ENCODE measurements at regions not wholly inside any gene's neighbourhood (a gene's known extent, or its start where the extent isn't known, plus 50 kb on each side); places are given as distances from the start of the nearest gene placed in this dataset.

GRCh38 chr1:165052431-165052830 is 304.1 kb downstream of the LMX1A start:
- ChIA-PET CTCF (ENCODE audit: low intra/inter-chr PET ratio) (no interaction called here), POLR2A (interaction anchor here (1.1 kb wide), 1 partner anchor 11 kb away, joined by 4 read pairs; no protein-coding TSS in a partner anchor)
- WGBS (ENCODE audit: insufficient coverage, low coverage, missing lambda C conversion rate) = 0% methylated on average over 4 of the region's 4 CpGs
- Histone ChIP-seq H3K4me1 (replicated peaks in 1 of 2; ENCODE audit: control insufficient read depth in 2 of 2, insufficient read depth in 2 of 2, low read length in 2 of 2) (no peaks in the 10 kb centered on the region), H3K79me2 (ENCODE audit: control insufficient read depth, insufficient read depth, low read length) (no peaks in the 10 kb centered on the region), H3K9me3 (replicated peaks; ENCODE audit: control insufficient read depth, insufficient read depth, low read depth, low read length) (no peaks in the 10 kb centered on the region; the same call in 1 of the 2 replicates), H3K36me3 (ENCODE audit: control insufficient read depth, insufficient read depth, low read length) (no peaks in the 10 kb centered on the region), H3K9me1 (ENCODE audit: control insufficient read depth, insufficient read depth, low read length) (no peaks in the 10 kb centered on the region), H4K20me1 (replicated peaks; ENCODE audit: control insufficient read depth, insufficient read depth, low read length) (no peaks in the 10 kb centered on the region), H3K4me3 (no peak overlapping the region), H3K27me3 (ENCODE audit: control insufficient read depth in 2 of 2, insufficient read depth in 2 of 2, low read length in 2 of 2) (0 out of 5 replicates have a peak, but pooled peaks cover 0 to 3% of the 10 kb centered on the region in 2 experiments), H2AFZ (ENCODE audit: low read depth, low read length) (no peak overlapping the region), H3K9ac (ENCODE audit: insufficient read depth in 1 of 2, low read depth in 2 of 2, low read length in 2 of 2) (no peak overlapping the region), H3K4me2 (ENCODE audit: insufficient read depth, low read length) (no peak overlapping the region), H3K27ac (ENCODE audit: extremely low read depth, low read depth, low read length) (no peak overlapping the region)
- DNase-seq (ENCODE audit: extremely low read depth in 1 of 4, low spot score in 3 of 4) = no peak
- FAIRE-seq = no peak
- ATAC-seq = no peak
- in situ Hi-C loops (cut with MboI) (loop anchor here (25.0 kb wide), 1 partner anchor 1640 kb away; no protein-coding TSS in a partner anchor), intact Hi-C loops (cut with micrococcal nuclease) (no loop called here)
- BruUV-seq (replicated peaks) = no TSS peak
- TF ChIP-seq NFXL1 (CRISPR knock-in tag; IDR thresholded peaks at IDR 0.05) (no peak), ARID1B (IDR thresholded peaks at IDR 0.05) (no peak), ZSCAN29 (IDR thresholded peaks at IDR 0.05) (no peak), RBM22 (IDR thresholded peaks at IDR 0.05; ENCODE audit: low read depth, low read length, poor library complexity, severe bottlenecking) (no peak), ZNF512 (tag; IDR thresholded peaks at IDR 0.05) (no peak), ELF2 (CRISPR knock-in tag; IDR thresholded peaks at IDR 0.05) (no peak), RNF219 (CRISPR knock-in tag; IDR thresholded peaks at IDR 0.05) (no peak), ZNF551 (CRISPR knock-in tag; IDR thresholded peaks at IDR 0.05) (no peak), FOXJ2 (tag; IDR thresholded peaks at IDR 0.05) (no peak), LCOR (CRISPR knock-in tag; IDR thresholded peaks at IDR 0.05) (no peak), ZKSCAN3 (CRISPR knock-in tag; IDR thresholded peaks at IDR 0.05) (no peak)
- TF ChIP-seq, protein P1, sequence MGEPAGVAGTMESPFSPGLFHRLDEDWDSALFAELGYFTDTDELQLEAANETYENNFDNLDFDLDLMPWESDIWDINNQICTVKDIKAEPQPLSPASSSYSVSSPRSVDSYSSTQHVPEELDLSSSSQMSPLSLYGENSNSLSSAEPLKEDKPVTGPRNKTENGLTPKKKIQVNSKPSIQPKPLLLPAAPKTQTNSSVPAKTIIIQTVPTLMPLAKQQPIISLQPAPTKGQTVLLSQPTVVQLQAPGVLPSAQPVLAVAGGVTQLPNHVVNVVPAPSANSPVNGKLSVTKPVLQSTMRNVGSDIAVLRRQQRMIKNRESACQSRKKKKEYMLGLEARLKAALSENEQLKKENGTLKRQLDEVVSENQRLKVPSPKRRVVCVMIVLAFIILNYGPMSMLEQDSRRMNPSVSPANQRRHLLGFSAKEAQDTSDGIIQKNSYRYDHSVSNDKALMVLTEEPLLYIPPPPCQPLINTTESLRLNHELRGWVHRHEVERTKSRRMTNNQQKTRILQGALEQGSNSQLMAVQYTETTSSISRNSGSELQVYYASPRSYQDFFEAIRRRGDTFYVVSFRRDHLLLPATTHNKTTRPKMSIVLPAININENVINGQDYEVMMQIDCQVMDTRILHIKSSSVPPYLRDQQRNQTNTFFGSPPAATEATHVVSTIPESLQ (CRISPR knock-in tag; IDR thresholded peaks at IDR 0.05) = no peak
- TF ChIP-seq, protein P2, sequence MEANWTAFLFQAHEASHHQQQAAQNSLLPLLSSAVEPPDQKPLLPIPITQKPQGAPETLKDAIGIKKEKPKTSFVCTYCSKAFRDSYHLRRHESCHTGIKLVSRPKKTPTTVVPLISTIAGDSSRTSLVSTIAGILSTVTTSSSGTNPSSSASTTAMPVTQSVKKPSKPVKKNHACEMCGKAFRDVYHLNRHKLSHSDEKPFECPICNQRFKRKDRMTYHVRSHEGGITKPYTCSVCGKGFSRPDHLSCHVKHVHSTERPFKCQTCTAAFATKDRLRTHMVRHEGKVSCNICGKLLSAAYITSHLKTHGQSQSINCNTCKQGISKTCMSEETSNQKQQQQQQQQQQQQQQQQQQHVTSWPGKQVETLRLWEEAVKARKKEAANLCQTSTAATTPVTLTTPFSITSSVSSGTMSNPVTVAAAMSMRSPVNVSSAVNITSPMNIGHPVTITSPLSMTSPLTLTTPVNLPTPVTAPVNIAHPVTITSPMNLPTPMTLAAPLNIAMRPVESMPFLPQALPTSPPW (CRISPR knock-in tag; IDR thresholded peaks at IDR 0.05) = no peak
- TF ChIP-seq, protein P3, sequence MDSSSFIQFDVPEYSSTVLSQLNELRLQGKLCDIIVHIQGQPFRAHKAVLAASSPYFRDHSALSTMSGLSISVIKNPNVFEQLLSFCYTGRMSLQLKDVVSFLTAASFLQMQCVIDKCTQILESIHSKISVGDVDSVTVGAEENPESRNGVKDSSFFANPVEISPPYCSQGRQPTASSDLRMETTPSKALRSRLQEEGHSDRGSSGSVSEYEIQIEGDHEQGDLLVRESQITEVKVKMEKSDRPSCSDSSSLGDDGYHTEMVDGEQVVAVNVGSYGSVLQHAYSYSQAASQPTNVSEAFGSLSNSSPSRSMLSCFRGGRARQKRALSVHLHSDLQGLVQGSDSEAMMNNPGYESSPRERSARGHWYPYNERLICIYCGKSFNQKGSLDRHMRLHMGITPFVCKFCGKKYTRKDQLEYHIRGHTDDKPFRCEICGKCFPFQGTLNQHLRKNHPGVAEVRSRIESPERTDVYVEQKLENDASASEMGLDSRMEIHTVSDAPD (CRISPR knock-in tag; IDR thresholded peaks at IDR 0.05) = no peak
